Epithelial cell of esophagus (primary cell): ENCODE measurements at regions not wholly inside any gene's neighbourhood (a gene's known extent, or its start where the extent isn't known, plus 50 kb on each side); places are given as distances from the start of the nearest gene placed in this dataset.

Experiments used
- DNase-seq: peaks from one replicate; pipeline ENCODE4 v3.0.0; 2010; ENCODE audit warnings: low read depth
- H3K4me3 ChIP-seq: 2 replicates; pipeline ENCODE4 v1.5.1; 2011; ENCODE audit warnings: mild to moderate bottlenecking, low read length, control low read depth
- TF ChIP-seq, protein P1 (sequence below): IDR thresholded peaks from 2 replicates; pipeline ENCODE4 v1.5.1; 2011; ENCODE audit warnings: low read depth, mild to moderate bottlenecking, low read length, control low read depth, inconsistent platforms; ENCODE audit not compliant: insufficient read depth; ENCODE audit errors: missing control alignments

DNA sequence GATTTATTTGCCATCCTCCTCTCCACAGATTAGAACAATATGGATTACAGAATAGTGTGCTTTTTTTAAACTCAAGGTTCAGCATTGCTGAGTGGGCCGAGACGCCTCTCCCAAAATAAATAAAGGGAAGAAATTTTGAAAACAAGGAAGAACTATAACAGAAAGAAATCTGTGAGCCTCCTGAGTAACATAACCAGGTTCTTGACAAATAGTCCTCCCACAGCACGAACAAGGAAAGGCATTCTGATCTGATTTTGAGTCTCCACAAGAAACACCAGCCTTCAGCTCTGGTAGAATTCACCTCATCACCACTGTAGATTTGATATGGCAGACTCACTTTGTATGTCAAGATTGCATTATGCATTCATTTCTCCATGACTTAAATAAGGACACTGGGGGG lies 173.6 kb downstream of the HHIP start:
- TF ChIP-seq, protein P1, sequence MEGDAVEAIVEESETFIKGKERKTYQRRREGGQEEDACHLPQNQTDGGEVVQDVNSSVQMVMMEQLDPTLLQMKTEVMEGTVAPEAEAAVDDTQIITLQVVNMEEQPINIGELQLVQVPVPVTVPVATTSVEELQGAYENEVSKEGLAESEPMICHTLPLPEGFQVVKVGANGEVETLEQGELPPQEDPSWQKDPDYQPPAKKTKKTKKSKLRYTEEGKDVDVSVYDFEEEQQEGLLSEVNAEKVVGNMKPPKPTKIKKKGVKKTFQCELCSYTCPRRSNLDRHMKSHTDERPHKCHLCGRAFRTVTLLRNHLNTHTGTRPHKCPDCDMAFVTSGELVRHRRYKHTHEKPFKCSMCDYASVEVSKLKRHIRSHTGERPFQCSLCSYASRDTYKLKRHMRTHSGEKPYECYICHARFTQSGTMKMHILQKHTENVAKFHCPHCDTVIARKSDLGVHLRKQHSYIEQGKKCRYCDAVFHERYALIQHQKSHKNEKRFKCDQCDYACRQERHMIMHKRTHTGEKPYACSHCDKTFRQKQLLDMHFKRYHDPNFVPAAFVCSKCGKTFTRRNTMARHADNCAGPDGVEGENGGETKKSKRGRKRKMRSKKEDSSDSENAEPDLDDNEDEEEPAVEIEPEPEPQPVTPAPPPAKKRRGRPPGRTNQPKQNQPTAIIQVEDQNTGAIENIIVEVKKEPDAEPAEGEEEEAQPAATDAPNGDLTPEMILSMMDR: no peak
- no peak for DNase-seq
- H3K4me3 ChIP-seq: no peak overlapping the region

DNA sequence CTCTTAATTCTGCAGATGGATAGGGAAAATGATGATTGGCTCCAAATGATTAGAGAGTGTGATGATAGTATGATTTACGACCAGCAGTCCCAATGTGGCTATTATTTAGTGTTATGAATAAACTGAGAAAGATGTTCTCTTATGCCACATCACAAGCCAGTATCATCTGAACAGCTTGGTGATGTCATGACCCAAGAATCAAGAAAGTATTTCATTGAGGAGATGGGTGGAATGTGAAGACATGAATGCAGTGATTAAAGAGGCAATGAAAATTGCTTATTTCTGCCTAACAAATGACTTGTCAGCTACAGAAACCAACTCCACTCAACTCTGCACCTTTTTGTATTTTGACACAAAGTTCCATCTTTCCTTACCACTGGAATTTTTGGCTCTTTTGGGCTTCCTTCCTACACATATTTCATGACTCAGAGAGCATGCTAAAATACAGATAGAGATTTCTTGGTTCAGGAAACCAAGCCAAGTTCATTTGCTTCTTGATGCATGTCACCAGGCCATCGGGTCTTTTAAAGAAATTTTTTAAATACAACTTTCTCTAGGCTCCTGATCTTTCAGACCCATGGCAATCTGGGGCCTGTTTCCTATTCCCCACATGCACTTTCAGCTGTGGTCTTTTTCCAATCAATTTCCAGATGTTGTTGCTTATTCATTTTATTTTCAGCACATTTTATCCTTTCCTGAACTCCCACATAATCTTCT lies 174.2 kb downstream of the HHIP start:
- TF ChIP-seq, protein P1: no peak
- DNase-seq: no peak
- H3K4me3 ChIP-seq: no peak overlapping the region

DNA sequence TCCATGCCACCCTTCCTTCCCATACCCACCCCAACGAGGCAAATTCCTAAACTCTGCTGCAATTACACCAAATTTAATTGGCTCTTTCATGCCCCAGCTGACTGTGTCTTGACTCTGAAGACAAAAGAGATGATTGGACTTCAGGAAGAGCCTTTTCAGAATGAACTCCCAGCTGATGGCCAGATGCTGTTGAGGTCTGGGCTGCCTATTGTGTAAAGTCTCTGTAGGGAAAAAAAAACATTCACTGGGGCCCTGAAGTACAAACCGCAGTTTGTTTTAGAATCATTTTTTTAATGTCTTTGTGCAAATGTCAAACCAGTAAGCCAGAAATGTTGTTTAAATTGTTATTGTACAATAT lies 174.8 kb downstream of the HHIP start:
- H3K4me3 ChIP-seq: no peak overlapping the region
- TF ChIP-seq, protein P1: no peak
- no peak for DNase-seq

- peak; percentile 49 for DNase-seq
- H3K4me3 ChIP-seq: no peak overlapping the region
- TF ChIP-seq, protein P1: no peak
Observed at GRCh38 chr4:144831971-144832370, 186.0 kb downstream of the HHIP start.

DNA sequence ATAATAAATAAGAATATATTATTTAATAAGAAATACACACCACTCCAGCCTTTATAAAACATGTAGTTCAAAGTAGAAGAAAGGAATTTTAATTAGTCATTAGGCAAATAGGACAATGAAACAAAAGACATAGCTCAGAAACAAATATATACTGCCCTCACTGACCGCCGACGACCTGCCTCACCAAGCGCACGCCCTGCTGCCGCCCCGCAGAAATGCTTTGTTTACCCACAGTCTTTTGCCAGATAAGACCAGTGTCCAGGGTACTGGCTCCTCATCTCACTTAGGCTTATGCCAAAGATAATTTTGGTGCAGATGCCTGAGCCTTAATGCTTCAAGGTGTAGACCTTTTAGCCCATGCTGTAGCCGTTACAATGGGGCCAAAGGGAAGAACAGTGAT lies 199.5 kb downstream of the HHIP start:
- TF ChIP-seq, protein P1: no peak
- H3K4me3 ChIP-seq: no peak overlapping the region
- DNase-seq: no peak

DNA sequence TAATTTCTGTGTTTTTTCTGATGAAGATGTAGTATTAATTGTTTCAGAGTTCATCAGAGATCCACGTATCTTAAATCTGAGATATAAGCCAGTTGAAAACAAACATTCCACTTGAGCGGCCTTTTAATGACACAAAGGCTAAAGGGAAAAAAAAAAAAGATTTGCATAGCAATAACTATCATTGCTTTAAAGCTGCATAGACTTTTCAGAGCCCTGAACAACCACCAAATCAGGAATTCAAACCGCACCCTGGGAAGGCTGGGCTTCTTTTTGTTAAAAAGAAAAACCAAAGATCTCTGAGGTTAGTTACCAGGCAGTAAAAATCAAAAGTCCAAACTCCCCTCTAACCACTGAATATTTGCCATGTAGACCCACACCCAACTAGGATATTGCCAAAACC lies 206.0 kb downstream of the HHIP start:
- TF ChIP-seq, protein P1: no peak
- no peak for DNase-seq
- H3K4me3 ChIP-seq: no peak overlapping the region

DNA sequence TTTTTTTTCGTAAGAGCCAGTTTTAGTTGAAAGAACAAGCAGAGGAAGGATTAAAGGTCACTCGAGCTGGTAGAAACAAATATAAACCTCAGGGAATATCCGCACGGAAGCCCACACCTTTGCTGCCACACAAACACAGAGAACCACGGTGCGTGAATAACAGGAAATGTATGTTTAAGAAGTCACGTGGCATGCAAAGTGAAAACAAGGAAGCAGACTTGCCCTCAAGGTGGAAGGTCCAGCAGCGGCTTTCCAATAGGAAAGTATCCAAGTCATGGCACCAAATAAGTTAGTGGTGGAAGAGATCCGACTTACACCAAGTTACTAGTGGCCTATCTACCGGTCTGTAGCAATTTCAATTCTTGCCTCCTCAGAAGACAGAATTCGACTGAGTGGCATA lies 215.5 kb downstream of the HHIP start:
- no peak for DNase-seq
- TF ChIP-seq, protein P1: no peak
- H3K4me3 ChIP-seq: no peak overlapping the region
